OCI-LY1 (cell line): ENCODE measurements at regions not wholly inside any gene's neighbourhood (a gene's known extent, or its start where the extent isn't known, plus 50 kb on each side); places are given as distances from the start of the nearest gene placed in this dataset.

ENCODE experiments used
- EZH2 ChIP-seq: fragments of 200-600 bp; sonication (generic), shearing (Covaris generic); IDR thresholded peaks from 2 replicates; pipeline ENCODE4 v1.8.0; 2017; ENCODE audit warnings: borderline replicate concordance, mixed run types, mild to moderate bottlenecking, antibody characterized with exemption, low read length, moderate library complexity, mixed read lengths
- TF ChIP-seq, protein P1 (sequence below): fragments of 200-600 bp; sonication (generic), shearing (Covaris generic); IDR thresholded peaks from 2 replicates; pipeline ENCODE4 v1.5.1; 2017; ENCODE audit warnings: mild to moderate bottlenecking, antibody characterized with exemption, low read length, moderate library complexity, mixed read lengths

DNA sequence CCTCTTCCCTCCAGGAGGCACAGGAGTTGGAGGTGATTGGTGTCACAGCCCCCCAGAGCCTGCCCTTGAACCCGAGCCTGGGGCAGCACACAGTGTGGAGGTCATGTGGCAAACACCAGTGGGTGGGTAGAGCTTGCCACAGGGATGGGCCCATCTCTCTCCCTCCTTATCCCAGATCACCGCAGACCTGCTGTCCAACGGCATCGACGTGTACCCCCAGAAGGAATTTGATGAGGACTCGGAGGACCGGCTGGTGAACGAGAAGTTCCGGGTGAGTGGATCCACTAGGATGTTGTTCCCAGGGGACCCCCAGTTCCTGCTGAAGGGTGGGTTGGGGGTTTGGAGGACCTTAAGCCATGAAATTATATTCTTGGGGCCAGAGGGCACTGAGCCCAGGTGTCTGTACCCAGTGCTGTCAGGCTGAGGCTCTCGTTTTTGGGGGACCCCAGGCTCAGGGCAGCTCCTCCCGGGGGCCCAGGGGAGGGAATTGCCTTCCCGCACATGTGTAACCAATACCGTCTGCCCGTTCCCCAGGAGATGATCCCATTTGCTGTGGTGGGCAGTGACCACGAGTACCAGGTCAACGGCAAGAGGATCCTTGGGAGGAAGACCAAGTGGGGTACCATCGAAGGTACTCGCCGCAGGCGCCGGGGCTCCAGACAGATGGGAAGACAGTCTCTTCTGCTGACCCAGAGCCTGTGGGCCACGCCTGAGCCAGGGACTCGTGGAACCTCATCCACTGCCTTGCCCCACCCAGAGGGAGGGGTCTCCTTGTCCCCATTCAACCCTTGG lies 351.9 kb downstream of the SEC14L1 start:
- TF ChIP-seq EZH2 = no peak
- TF ChIP-seq, protein P1, sequence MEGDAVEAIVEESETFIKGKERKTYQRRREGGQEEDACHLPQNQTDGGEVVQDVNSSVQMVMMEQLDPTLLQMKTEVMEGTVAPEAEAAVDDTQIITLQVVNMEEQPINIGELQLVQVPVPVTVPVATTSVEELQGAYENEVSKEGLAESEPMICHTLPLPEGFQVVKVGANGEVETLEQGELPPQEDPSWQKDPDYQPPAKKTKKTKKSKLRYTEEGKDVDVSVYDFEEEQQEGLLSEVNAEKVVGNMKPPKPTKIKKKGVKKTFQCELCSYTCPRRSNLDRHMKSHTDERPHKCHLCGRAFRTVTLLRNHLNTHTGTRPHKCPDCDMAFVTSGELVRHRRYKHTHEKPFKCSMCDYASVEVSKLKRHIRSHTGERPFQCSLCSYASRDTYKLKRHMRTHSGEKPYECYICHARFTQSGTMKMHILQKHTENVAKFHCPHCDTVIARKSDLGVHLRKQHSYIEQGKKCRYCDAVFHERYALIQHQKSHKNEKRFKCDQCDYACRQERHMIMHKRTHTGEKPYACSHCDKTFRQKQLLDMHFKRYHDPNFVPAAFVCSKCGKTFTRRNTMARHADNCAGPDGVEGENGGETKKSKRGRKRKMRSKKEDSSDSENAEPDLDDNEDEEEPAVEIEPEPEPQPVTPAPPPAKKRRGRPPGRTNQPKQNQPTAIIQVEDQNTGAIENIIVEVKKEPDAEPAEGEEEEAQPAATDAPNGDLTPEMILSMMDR = no peak
